WTC11 (cell line): ENCODE measurements at regions not wholly inside any gene's neighbourhood (a gene's known extent, or its start where the extent isn't known, plus 50 kb on each side); places are given as distances from the start of the nearest gene placed in this dataset.
"Not testable (repeated sequence)": the region's sequence is repeated elsewhere in the genome, so short reads cannot be mapped to it uniquely, and the experiment has no call there.

Experiments used
- ATAC-seq: fragments of 200-7000 bp; cut with Tn5 transposase; 2 replicates; pipeline ENCODE4 v1.10.0; 2021; ENCODE audit warnings: mild to moderate bottlenecking, moderate library complexity
- CTCF ChIA-PET: fragments of 300-600 bp; sonication (Branson Sonifier 250); formaldehyde crosslinking; loops from one replicate; lab custom pipeline; 2021; ENCODE audit warnings: antibody characterized with exemption; lab: Charles Lee
- POLR2A ChIA-PET: fragments of 350-600 bp; sonication (Branson Sonifier 250); formaldehyde crosslinking; loops from one replicate; lab custom pipeline; 2021; ENCODE audit warnings: antibody characterized with exemption; lab: Charles Lee
- DNase-seq: peaks from one replicate; pipeline ENCODE4 v3.0.0; 2021; ENCODE audit warnings: low spot score
- H3K27ac Mint-ChIP-seq: 2 replicates; pipeline ENCODE4 v1.8.0; 2021; ENCODE audit warnings: mixed read lengths
- H3K27me3 Mint-ChIP-seq: 2 replicates; pipeline ENCODE4 v1.8.0; 2021; ENCODE audit warnings: low read depth, mild to moderate bottlenecking, moderate library complexity, mixed read lengths
- H3K36me3 Mint-ChIP-seq: 2 replicates; pipeline ENCODE4 v1.8.0; 2021; ENCODE audit warnings: mixed read lengths
- H3K4me1 Mint-ChIP-seq: 2 replicates; pipeline ENCODE4 v1.8.0; 2022; ENCODE audit warnings: mixed read lengths
- H3K4me3 Mint-ChIP-seq: 2 replicates; pipeline ENCODE4 v1.8.0; 2021; ENCODE audit warnings: mild to moderate bottlenecking, moderate library complexity, mixed read lengths
- H3K9me3 Mint-ChIP-seq: 2 replicates; pipeline ENCODE4 v1.8.0; 2021; ENCODE audit warnings: mixed read lengths
- AR ChIP-seq: fragments of 250-450 bp; sonication (Bioruptor Pico); IDR thresholded peaks from 2 replicates; pipeline ENCODE4 v1.9.0; 2021; ENCODE audit warnings: mild to moderate bottlenecking
- CBFB ChIP-seq: sonication (generic); formaldehyde crosslinking; IDR thresholded peaks from 2 replicates; pipeline ENCODE4 v1.8.1; 2022; ENCODE audit warnings: mild to moderate bottlenecking, low read depth, missing genetic modification reagents
- E2F4 ChIP-seq: sonication (generic); formaldehyde crosslinking; IDR thresholded peaks from 2 replicates; pipeline ENCODE4 v1.8.1; 2022; ENCODE audit warnings: low read depth, mild to moderate bottlenecking, moderate library complexity, missing genetic modification reagents, borderline replicate concordance
- FOXJ3 ChIP-seq: sonication (generic); formaldehyde crosslinking; IDR thresholded peaks from 2 replicates; pipeline ENCODE4 v1.9.0; 2021; ENCODE audit warnings: missing genetic modification reagents, mild to moderate bottlenecking, borderline replicate concordance
- FOXK1 ChIP-seq: sonication (generic); formaldehyde crosslinking; IDR thresholded peaks from 2 replicates; pipeline ENCODE4 v1.8.0; 2022; ENCODE audit warnings: mild to moderate bottlenecking, moderate library complexity, missing genetic modification reagents
- FOXP4 ChIP-seq: sonication (generic); formaldehyde crosslinking; IDR thresholded peaks from 2 replicates; pipeline ENCODE4 v1.8.0; 2022; ENCODE audit warnings: mild to moderate bottlenecking, missing genetic modification reagents
- KAT7 ChIP-seq: sonication (generic); formaldehyde crosslinking; IDR thresholded peaks from 2 replicates; pipeline ENCODE4 v1.8.1; 2023; ENCODE audit warnings: missing genetic modification reagents, mild to moderate bottlenecking, borderline replicate concordance
- PRRX2 ChIP-seq: fragments of 250-450 bp; sonication (Bioruptor Pico); IDR thresholded peaks from 2 replicates; pipeline ENCODE4 v1.8.0; 2021; ENCODE audit warnings: mild to moderate bottlenecking
- SMAD3 ChIP-seq: sonication (generic); formaldehyde crosslinking; IDR thresholded peaks from 2 replicates; pipeline ENCODE4 v1.8.0; 2022; ENCODE audit warnings: missing genetic modification reagents, mild to moderate bottlenecking, borderline replicate concordance
- SP1 ChIP-seq: sonication (generic); formaldehyde crosslinking; conservative IDR thresholded peaks from 2 replicates; pipeline ENCODE4 v1.8.1; 2022; ENCODE audit warnings: missing genetic modification reagents
- USF2 ChIP-seq: sonication (generic); formaldehyde crosslinking; IDR thresholded peaks from 2 replicates; pipeline ENCODE4 v1.8.1; 2023; ENCODE audit warnings: mild to moderate bottlenecking, missing genetic modification reagents, moderate library complexity
- ZMAT4 ChIP-seq: fragments of 250-450 bp; sonication (Bioruptor Pico); IDR thresholded peaks from 2 replicates; pipeline ENCODE4 v1.9.0; 2021; ENCODE audit warnings: mild to moderate bottlenecking
- ZNF121 ChIP-seq: sonication (generic); formaldehyde crosslinking; IDR thresholded peaks from 2 replicates; pipeline ENCODE4 v1.8.0; 2023; ENCODE audit warnings: missing genetic modification reagents
- ZNF138 ChIP-seq: sonication (generic); formaldehyde crosslinking; conservative IDR thresholded peaks from 2 replicates; pipeline ENCODE4 v1.8.1; 2022; ENCODE audit warnings: mild to moderate bottlenecking, moderate library complexity, missing genetic modification reagents
- ZNF416 ChIP-seq: fragments of 250-450 bp; sonication (Bioruptor Pico); IDR thresholded peaks from 2 replicates; pipeline ENCODE4 v1.9.0; 2021; ENCODE audit warnings: mild to moderate bottlenecking, inconsistent platforms
- ZNF425 ChIP-seq: fragments of 250-450 bp; sonication (Bioruptor Pico); conservative IDR thresholded peaks from 2 replicates; pipeline ENCODE4 v1.9.0; 2021; ENCODE audit warnings: mild to moderate bottlenecking

- CTCF ChIA-PET, H3K27me3 Mint-ChIP-seq, H3K27ac Mint-ChIP-seq, ATAC-seq, H3K36me3 Mint-ChIP-seq, DNase-seq, POLR2A ChIA-PET, H3K4me3 Mint-ChIP-seq: not testable (repeated sequence)
- peaks cover 13% of the 10 kb centered on the region for H3K4me1 Mint-ChIP-seq
- peaks cover 23% of the 10 kb centered on the region for H3K9me3 Mint-ChIP-seq
Measured at GRCh38 chr15:58379454-58379853, 52.3 kb upstream of the LIPC start.

- Mint-ChIP-seq H3K4me1 (peaks cover 15% of the 10 kb centered on the region), H3K27me3 (no peaks in the 10 kb centered on the region; the same call in 1 of the 2 replicates), H3K36me3 (peaks cover 6% of the 10 kb centered on the region; the same call in 1 of the 2 replicates), H3K9me3 (peaks cover 23% of the 10 kb centered on the region), H3K4me3 (no peak overlapping the region), H3K27ac (no peak overlapping the region)
- CTCF ChIA-PET, result no interaction called here
- POLR2A ChIA-PET, result no interaction called here
- DNase-seq (no peak), ATAC-seq (no peak)
- TF ChIP-seq PRRX2 (CRISPR knock-in tag) (no peak), SMAD3 (CRISPR knock-in tag) (no peak), USF2 (CRISPR knock-in tag) (no peak), CBFB (CRISPR knock-in tag) (no peak), E2F4 (CRISPR knock-in tag) (no peak), FOXP4 (CRISPR knock-in tag) (no peak), KAT7 (CRISPR knock-in tag) (no peak), AR (CRISPR knock-in tag) (no peak), FOXJ3 (no peak), FOXK1 (CRISPR knock-in tag) (no peak), ZMAT4 (no peak), SP1 (CRISPR knock-in tag) (no peak)
Measured at GRCh38 chr15:58380280-58380945, 51.4 kb upstream of the LIPC start.

- Mint-ChIP-seq H3K36me3 (peaks cover 6% of the 10 kb centered on the region; the same call in 1 of the 2 replicates), H3K27me3 (no peaks in the 10 kb centered on the region; the same call in 1 of the 2 replicates), H3K4me3 (no peak overlapping the region), H3K27ac (no peak overlapping the region), H3K9me3 (peaks cover 17% of the 10 kb centered on the region), H3K4me1 (peaks cover 15% of the 10 kb centered on the region)
- ATAC-seq (no peak), DNase-seq (no peak)
- CTCF ChIA-PET, result no interaction called here
- POLR2A ChIA-PET, result no interaction called here
- TF ChIP-seq ZNF138 (CRISPR knock-in tag) (no peak), PRRX2 (CRISPR knock-in tag) (no peak), E2F4 (CRISPR knock-in tag) (no peak), ZNF121 (no peak), ZNF425 (CRISPR knock-in tag) (no peak), ZNF416 (CRISPR knock-in tag) (no peak), AR (CRISPR knock-in tag) (no peak)
Measured at GRCh38 chr15:58381697-58382096, 50.1 kb upstream of the LIPC start.
